ENCODE measurements at regions not wholly inside any gene's neighbourhood (a gene's known extent, or its start where the extent isn't known, plus 50 kb on each side); places are given as distances from the start of the nearest gene placed in this dataset.

- no peak for ATAC-seq
Measured at GRCh38 chr12:64955746-64956145, 131.3 kb downstream of the TBC1D30 start.

GRCh38 chr12:64965920-64966319 is 141.5 kb downstream of the TBC1D30 start:
- DNase-seq (no peak), ATAC-seq (no peak)
- no peaks in the 10 kb centered on the region for H3K9me3 ChIP-seq
- no peak overlapping the region for H3K4me3 ChIP-seq
- H3K36me3 ChIP-seq (replicated peaks in 1 of 2; ENCODE audit: insufficient read depth in 1 of 2, low read depth in 2 of 2): no peaks in the 10 kb centered on the region
- no peak for TF ChIP-seq POLR2A (IDR thresholded peaks at IDR 0.05)
- TF ChIP-seq CTCF (IDR thresholded peaks at IDR 0.05): no peak
- no peak overlapping the region for H3K27ac ChIP-seq
- no peaks in the 10 kb centered on the region for H3K4me1 ChIP-seq
- intact Hi-C loops (cut with DNase I): no loop called here
- 75 to 81% methylated on average over 1 to 2 of the region's 2 CpGs for WGBS, 2 donors
- no peaks in the 10 kb centered on the region for H3K27me3 ChIP-seq

More at GRCh38 chr12:64955746-64956145, 131.3 kb downstream of the TBC1D30 start:
- intact Hi-C loops (cut with DNase I): no loop called here
- no peaks in the 10 kb centered on the region for H3K4me1 ChIP-seq
- H3K36me3 ChIP-seq (replicated peaks in 1 of 2; ENCODE audit: insufficient read depth in 1 of 2, low read depth in 2 of 2): no peaks in the 10 kb centered on the region
- no peak overlapping the region for H3K27ac ChIP-seq
- H3K4me3 ChIP-seq: no peak overlapping the region
- DNase-seq: no peak
- H3K27me3 ChIP-seq: no peaks in the 10 kb centered on the region
- TF ChIP-seq POLR2A (IDR thresholded peaks at IDR 0.05) (no peak), CTCF (IDR thresholded peaks at IDR 0.05) (no peak)
- H3K9me3 ChIP-seq: no peaks in the 10 kb centered on the region

GRCh38 chr12:64968989-64969819 is 144.8 kb downstream of the TBC1D30 start:
- TF ChIP-seq POLR2A (IDR thresholded peaks at IDR 0.05) (no peak), CTCF (IDR thresholded peaks at IDR 0.05) (no peak)
- no peaks in the 10 kb centered on the region for H3K36me3 ChIP-seq (replicated peaks in 1 of 2; ENCODE audit: insufficient read depth in 1 of 2, low read depth in 2 of 2)
- no peak overlapping the region for H3K27ac ChIP-seq
- H3K4me3 ChIP-seq: no peak overlapping the region
- H3K4me1 ChIP-seq: no peaks in the 10 kb centered on the region
- intact Hi-C loops (cut with DNase I): no loop called here
- ATAC-seq: no peak
- no peaks in the 10 kb centered on the region for H3K27me3 ChIP-seq
- no peaks in the 10 kb centered on the region for H3K9me3 ChIP-seq
- DNase-seq: no peak

DNA sequence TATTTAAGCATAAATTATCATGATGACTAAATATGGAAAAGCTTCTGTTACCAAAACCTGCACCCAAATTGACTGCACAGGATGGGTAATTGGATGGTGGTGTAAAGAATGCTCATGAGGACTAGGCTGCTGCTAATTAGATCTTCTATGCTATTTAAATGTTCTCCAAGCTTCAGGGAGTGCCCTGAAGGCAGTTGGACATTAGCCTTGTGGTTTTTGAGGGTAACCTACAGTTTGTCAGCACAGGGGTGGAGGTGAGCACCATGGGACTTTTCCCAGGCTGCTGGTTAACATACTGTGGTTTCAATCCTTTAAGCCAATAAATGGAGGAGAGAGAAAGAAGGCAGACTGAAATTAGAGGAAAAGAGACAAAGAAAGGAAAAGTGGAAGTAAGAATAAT is 145.0 kb downstream of the WIF1 start:
- H3K27me3 ChIP-seq: no peaks in the 10 kb centered on the region
- H3K27ac ChIP-seq: no peak overlapping the region
- no peak for TF ChIP-seq POLR2A (IDR thresholded peaks at IDR 0.05)
- no peak for TF ChIP-seq CTCF (IDR thresholded peaks at IDR 0.05)
- intact Hi-C loops (cut with DNase I): no loop called here
- no peak overlapping the region for H3K4me3 ChIP-seq
- H3K36me3 ChIP-seq (replicated peaks in 1 of 2; ENCODE audit: insufficient read depth in 1 of 2, low read depth in 2 of 2): no peaks in the 10 kb centered on the region
- no peak for ATAC-seq
- no peak for DNase-seq
- H3K9me3 ChIP-seq: no peaks in the 10 kb centered on the region
- no peaks in the 10 kb centered on the region for H3K4me1 ChIP-seq

GRCh38 chr12:64983771-64984278 is 137.3 kb downstream of the WIF1 start:
- Histone ChIP-seq H3K9me3 (peaks cover 0 to 6% (median 0%) of the 10 kb centered on the region in 3 donors), H3K36me3 (replicated peaks in 1 of 2; ENCODE audit: insufficient read depth in 1 of 2, low read depth in 2 of 2) (no peaks in the 10 kb centered on the region), H3K4me1 (no peaks in the 10 kb centered on the region), H3K4me3 (no peak overlapping the region), H3K27ac (no peak overlapping the region), H3K27me3 (no peaks in the 10 kb centered on the region)
- ATAC-seq (no peak), DNase-seq (no peak)
- TF ChIP-seq POLR2A (IDR thresholded peaks at IDR 0.05) (no peak), CTCF (IDR thresholded peaks at IDR 0.05) (no peak)
- intact Hi-C loops (cut with DNase I): no loop called here
- WGBS, 2 donors: 72 to 84% methylated on average over 3 of the region's 3 CpGs

Measured in body of pancreas (tissue), 4 donors.